K562 (cell line): ENCODE measurements at regions not wholly inside any gene's neighbourhood (a gene's known extent, or its start where the extent isn't known, plus 50 kb on each side); places are given as distances from the start of the nearest gene placed in this dataset.

Experiments used
- YBX1 ChIP-seq: fragments of 450-650 bp; IDR thresholded peaks from 2 replicates; pipeline ENCODE4 v1.7.1; 2016; ENCODE audit warnings: mild to moderate bottlenecking
- TF ChIP-seq, protein P1 (sequence below): sonication (generic); formaldehyde crosslinking; IDR thresholded peaks from 2 replicates; pipeline ENCODE4 v1.8.1; 2022; ENCODE audit warnings: missing genetic modification reagents
- TF ChIP-seq, protein P2 (sequence below): fragments of 450-650 bp; conservative IDR thresholded peaks from 2 replicates; pipeline ENCODE4 v1.6.1; 2016; ENCODE audit warnings: missing genetic modification characterization, low read depth, mild to moderate bottlenecking, missing compliant biosample characterization, moderate library complexity
- TF ChIP-seq, protein P3 (sequence below), 2 experiments: fragments of 450-650 bp in 1 of 2; sonication (generic) in 1 of 2; formaldehyde crosslinking in 1 of 2; IDR thresholded peaks; 2 replicates each; pipeline versions ENCODE4 v1.7.1 to v1.9.0; 2016 to 2022; ENCODE audit warnings: inconsistent platforms in 1 of 2, mild to moderate bottlenecking in 1 of 2, missing genetic modification reagents in 1 of 2
- TF ChIP-seq, protein P4 (sequence below): sonication (generic); formaldehyde crosslinking; IDR thresholded peaks from 2 replicates; pipeline ENCODE4 v1.8.0; 2023; ENCODE audit warnings: missing genetic modification reagents, mild to moderate bottlenecking, borderline replicate concordance

DNA sequence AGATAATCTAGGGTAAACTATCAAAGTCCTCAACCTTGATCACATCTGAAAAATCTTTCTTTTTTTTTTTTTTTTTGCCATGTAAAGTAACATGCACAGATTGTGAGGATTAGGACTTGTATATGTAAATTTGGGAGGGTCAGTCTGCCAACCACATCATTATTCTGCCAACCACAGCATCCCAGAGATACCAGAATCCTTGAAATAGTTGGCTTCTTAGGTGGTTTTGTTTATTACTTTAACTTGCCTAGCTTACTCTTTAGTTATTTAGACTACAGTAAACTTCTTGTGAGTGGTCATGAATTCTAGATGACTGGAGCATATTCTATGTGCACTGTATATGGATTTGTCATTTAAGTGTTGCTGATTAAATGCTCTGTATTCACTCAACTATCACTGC is 242.1 kb upstream of the RBMS1 start (continued):
- TF ChIP-seq, protein P1, sequence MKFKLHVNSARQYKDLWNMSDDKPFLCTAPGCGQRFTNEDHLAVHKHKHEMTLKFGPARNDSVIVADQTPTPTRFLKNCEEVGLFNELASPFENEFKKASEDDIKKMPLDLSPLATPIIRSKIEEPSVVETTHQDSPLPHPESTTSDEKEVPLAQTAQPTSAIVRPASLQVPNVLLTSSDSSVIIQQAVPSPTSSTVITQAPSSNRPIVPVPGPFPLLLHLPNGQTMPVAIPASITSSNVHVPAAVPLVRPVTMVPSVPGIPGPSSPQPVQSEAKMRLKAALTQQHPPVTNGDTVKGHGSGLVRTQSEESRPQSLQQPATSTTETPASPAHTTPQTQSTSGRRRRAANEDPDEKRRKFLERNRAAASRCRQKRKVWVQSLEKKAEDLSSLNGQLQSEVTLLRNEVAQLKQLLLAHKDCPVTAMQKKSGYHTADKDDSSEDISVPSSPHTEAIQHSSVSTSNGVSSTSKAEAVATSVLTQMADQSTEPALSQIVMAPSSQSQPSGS = no peak
- no peak for TF ChIP-seq YBX1
- TF ChIP-seq, protein P2, sequence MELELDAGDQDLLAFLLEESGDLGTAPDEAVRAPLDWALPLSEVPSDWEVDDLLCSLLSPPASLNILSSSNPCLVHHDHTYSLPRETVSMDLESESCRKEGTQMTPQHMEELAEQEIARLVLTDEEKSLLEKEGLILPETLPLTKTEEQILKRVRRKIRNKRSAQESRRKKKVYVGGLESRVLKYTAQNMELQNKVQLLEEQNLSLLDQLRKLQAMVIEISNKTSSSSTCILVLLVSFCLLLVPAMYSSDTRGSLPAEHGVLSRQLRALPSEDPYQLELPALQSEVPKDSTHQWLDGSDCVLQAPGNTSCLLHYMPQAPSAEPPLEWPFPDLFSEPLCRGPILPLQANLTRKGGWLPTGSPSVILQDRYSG (tag) = no peak
- TF ChIP-seq, protein P3, sequence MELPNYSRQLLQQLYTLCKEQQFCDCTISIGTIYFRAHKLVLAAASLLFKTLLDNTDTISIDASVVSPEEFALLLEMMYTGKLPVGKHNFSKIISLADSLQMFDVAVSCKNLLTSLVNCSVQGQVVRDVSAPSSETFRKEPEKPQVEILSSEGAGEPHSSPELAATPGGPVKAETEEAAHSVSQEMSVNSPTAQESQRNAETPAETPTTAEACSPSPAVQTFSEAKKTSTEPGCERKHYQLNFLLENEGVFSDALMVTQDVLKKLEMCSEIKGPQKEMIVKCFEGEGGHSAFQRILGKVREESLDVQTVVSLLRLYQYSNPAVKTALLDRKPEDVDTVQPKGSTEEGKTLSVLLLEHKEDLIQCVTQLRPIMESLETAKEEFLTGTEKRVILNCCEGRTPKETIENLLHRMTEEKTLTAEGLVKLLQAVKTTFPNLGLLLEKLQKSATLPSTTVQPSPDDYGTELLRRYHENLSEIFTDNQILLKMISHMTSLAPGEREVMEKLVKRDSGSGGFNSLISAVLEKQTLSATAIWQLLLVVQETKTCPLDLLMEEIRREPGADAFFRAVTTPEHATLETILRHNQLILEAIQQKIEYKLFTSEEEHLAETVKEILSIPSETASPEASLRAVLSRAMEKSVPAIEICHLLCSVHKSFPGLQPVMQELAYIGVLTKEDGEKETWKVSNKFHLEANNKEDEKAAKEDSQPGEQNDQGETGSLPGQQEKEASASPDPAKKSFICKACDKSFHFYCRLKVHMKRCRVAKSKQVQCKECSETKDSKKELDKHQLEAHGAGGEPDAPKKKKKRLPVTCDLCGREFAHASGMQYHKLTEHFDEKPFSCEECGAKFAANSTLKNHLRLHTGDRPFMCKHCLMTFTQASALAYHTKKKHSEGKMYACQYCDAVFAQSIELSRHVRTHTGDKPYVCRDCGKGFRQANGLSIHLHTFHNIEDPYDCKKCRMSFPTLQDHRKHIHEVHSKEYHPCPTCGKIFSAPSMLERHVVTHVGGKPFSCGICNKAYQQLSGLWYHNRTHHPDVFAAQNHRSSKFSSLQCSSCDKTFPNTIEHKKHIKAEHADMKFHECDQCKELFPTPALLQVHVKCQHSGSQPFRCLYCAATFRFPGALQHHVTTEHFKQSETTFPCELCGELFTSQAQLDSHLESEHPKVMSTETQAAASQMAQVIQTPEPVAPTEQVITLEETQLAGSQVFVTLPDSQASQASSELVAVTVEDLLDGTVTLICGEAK (IDR thresholded peaks at IDR 0.05) = no peak
- TF ChIP-seq, protein P3 (CRISPR knock-in tag; IDR thresholded peaks at IDR 0.05) = no peak
- TF ChIP-seq, protein P4, sequence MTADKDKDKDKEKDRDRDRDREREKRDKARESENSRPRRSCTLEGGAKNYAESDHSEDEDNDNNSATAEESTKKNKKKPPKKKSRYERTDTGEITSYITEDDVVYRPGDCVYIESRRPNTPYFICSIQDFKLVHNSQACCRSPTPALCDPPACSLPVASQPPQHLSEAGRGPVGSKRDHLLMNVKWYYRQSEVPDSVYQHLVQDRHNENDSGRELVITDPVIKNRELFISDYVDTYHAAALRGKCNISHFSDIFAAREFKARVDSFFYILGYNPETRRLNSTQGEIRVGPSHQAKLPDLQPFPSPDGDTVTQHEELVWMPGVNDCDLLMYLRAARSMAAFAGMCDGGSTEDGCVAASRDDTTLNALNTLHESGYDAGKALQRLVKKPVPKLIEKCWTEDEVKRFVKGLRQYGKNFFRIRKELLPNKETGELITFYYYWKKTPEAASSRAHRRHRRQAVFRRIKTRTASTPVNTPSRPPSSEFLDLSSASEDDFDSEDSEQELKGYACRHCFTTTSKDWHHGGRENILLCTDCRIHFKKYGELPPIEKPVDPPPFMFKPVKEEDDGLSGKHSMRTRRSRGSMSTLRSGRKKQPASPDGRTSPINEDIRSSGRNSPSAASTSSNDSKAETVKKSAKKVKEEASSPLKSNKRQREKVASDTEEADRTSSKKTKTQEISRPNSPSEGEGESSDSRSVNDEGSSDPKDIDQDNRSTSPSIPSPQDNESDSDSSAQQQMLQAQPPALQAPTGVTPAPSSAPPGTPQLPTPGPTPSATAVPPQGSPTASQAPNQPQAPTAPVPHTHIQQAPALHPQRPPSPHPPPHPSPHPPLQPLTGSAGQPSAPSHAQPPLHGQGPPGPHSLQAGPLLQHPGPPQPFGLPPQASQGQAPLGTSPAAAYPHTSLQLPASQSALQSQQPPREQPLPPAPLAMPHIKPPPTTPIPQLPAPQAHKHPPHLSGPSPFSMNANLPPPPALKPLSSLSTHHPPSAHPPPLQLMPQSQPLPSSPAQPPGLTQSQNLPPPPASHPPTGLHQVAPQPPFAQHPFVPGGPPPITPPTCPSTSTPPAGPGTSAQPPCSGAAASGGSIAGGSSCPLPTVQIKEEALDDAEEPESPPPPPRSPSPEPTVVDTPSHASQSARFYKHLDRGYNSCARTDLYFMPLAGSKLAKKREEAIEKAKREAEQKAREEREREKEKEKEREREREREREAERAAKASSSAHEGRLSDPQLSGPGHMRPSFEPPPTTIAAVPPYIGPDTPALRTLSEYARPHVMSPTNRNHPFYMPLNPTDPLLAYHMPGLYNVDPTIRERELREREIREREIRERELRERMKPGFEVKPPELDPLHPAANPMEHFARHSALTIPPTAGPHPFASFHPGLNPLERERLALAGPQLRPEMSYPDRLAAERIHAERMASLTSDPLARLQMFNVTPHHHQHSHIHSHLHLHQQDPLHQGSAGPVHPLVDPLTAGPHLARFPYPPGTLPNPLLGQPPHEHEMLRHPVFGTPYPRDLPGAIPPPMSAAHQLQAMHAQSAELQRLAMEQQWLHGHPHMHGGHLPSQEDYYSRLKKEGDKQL (CRISPR knock-in tag) = no peak
